ENCODE measurements at regions not wholly inside any gene's neighbourhood (a gene's known extent, or its start where the extent isn't known, plus 50 kb on each side); places are given as distances from the start of the nearest gene placed in this dataset.

DNA sequence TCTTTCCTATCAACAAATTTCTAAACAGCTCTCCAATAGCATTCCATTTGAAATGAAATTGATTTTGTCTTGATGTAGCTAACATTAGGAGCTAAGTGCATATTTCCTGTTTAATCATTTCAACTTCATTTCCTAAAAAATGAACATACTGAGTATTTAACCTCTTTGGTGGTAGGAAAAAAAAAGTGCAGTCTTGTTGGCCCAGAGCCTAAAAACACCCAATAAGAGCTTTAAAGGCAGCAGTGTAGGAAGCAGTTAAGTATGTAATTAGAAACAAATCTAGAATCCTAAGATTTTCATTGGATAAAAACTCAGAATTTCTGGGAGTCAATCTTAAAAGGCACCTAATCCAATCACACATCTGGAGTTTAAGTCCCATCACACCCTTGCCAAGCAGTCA is 71.0 kb upstream of the RBMS1 start:
- TF ChIP-seq, protein P1, sequence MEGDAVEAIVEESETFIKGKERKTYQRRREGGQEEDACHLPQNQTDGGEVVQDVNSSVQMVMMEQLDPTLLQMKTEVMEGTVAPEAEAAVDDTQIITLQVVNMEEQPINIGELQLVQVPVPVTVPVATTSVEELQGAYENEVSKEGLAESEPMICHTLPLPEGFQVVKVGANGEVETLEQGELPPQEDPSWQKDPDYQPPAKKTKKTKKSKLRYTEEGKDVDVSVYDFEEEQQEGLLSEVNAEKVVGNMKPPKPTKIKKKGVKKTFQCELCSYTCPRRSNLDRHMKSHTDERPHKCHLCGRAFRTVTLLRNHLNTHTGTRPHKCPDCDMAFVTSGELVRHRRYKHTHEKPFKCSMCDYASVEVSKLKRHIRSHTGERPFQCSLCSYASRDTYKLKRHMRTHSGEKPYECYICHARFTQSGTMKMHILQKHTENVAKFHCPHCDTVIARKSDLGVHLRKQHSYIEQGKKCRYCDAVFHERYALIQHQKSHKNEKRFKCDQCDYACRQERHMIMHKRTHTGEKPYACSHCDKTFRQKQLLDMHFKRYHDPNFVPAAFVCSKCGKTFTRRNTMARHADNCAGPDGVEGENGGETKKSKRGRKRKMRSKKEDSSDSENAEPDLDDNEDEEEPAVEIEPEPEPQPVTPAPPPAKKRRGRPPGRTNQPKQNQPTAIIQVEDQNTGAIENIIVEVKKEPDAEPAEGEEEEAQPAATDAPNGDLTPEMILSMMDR (IDR thresholded peaks at IDR 0.05; ENCODE audit: low read length, missing control alignments), result no peak
- DNase-seq (ENCODE audit: low read depth), result no peak
- no peak overlapping the region for H3K4me3 ChIP-seq (replicated peaks; ENCODE audit: low read depth, low read length)

DNA sequence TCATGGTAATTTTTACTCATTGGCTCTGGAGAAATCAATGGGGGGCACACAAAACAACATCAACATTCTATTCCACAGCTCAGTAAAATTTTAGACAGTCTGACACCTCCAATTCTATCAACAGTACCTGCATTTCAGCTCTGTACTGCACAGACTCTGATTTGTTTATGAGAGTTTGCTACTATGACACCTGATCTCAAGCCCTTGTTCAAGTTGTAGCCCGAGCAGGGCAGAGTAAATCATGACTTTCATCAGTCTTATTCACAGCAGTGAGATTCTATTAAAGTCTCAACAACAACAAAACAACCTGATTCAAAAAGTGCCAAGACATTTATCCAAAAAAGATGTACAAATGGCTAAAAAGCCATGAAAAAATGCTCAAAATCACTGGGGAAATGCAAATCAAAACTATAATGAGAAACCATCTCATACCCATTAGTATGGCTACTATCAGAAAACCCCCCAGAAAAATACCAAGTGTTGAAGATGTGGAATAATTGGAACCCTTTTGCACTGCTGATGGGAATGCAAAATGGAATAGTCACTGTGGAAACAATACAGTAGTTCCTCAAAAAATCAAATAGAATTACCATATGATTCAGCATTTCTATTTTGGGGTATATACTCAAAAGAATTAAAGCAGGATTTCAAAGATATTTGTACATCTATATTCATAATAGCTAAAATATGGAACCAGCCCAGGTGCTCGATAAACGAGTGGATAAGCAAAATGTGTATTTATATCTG is 71.7 kb upstream of the RBMS1 start:
- DNase-seq (ENCODE audit: low read depth), result no peak
- TF ChIP-seq, protein P1 (IDR thresholded peaks at IDR 0.05; ENCODE audit: low read length, missing control alignments), result no peak
- no peak overlapping the region for H3K4me3 ChIP-seq (replicated peaks; ENCODE audit: low read depth, low read length)

DNA sequence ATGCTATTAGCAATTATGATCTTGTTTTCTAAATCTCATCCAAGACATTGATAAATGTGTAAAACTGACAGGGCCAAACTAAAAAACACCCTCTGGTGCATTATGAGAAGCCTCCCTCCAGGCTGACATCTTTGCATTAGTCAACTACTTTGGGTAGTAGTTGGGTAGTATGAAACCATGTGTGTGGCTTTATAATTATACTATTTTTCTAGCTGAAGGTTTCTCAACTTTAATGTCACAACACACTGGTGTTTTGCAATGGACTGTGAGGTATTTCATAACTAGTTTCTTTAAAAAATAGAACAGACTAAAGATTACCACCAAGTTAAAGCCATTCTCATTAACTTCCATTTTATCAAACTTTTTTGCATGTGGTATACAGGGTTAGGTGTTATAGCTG is 73.1 kb upstream of the RBMS1 start:
- TF ChIP-seq, protein P1 (IDR thresholded peaks at IDR 0.05; ENCODE audit: low read length, missing control alignments), result no peak
- no peak overlapping the region for H3K4me3 ChIP-seq (replicated peaks; ENCODE audit: low read depth, low read length)
- peak; percentile 85 for DNase-seq (ENCODE audit: low read depth)

DNA sequence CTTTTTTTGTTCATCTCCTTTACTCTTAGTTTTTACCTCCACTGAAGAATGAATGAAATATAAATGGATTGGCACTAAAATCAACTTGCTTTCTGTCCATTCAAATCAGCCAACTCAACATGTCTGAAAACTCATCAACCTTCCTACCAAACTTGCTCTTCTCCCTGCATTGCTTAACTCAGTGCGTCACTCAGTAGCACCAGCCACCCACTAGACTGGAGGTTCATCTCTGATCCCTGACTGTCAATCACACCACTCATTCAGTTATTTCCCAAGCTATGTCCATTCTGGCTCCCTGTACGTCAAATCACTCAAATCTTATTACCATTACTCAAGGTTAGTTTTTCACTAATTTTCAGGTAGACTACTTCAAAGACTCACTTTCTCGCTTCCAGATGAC is 75.2 kb upstream of the RBMS1 start:
- DNase-seq (ENCODE audit: low read depth), result no peak
- TF ChIP-seq, protein P1 (IDR thresholded peaks at IDR 0.05; ENCODE audit: low read length, missing control alignments), result no peak

DNA sequence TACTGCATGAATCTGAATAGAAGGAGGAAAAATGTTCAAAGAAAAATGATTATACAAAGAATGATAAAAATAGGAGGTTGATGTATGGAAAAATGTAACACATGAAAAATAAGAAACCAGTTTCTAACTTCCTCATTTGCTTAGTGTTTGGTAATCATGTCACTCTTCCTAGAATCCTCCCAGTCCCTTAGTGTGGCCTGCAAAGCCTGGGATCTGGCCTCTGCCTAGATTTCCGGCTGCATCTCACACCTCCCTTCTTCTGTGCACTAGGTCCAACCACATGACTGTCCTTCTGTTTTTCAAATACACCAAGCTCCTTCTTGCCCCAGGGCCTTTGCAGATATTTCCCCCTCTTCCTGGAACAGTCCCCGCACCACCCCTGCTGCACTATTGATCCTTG is 76.8 kb upstream of the RBMS1 start:
- TF ChIP-seq, protein P1 (IDR thresholded peaks at IDR 0.05; ENCODE audit: low read length, missing control alignments), result no peak
- H3K4me3 ChIP-seq (replicated peaks; ENCODE audit: low read depth, low read length), result no peak overlapping the region
- no peak for DNase-seq (ENCODE audit: low read depth)

More for the DNA sequence above, 75.2 kb upstream of the RBMS1 start:
- H3K4me3 ChIP-seq (replicated peaks; ENCODE audit: low read depth, low read length), result no peak overlapping the region

DNA sequence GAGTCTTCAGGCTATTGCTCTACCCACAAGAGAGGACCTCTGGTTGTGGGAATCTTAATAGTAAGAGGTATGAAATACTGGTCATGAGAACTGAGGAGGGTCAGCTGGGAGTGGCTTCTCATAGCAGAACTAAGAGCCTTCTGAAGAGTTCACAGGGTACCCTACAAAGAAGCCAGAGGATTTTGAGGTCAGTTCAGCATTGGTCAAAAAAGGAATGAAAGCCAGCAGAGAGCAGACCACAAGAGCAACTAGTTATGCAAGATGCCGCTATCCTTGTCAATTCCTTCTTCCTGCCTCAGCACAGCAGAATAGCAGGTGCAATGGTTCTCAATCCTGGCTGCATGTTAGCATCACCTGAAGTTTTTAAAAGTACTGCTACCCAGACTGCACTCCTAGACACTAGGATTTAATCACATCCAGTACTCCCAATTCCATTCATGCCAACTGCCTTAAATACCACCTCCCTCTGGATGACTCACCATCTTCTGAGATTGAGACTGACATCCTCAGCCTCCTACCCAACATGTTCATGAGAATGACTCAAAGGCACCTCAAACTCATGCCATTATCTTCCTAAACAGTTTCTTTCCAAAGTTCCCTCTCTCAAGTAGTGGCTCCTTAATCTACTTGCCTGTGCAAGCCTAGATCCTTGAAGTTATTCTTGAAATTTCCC is 81.0 kb upstream of the RBMS1 start:
- TF ChIP-seq, protein P1 (IDR thresholded peaks at IDR 0.05; ENCODE audit: low read length, missing control alignments), result no peak
- DNase-seq (ENCODE audit: low read depth), result peak; percentile 81
- no peak overlapping the region for H3K4me3 ChIP-seq (replicated peaks; ENCODE audit: low read depth, low read length)

All from fibroblast of pulmonary artery (primary cell).